ENCODE measurements at regions not wholly inside any gene's neighbourhood (a gene's known extent, or its start where the extent isn't known, plus 50 kb on each side); places are given as distances from the start of the nearest gene placed in this dataset.

GRCh38 chr4:176843710-176844109 lies 51.0 kb upstream of the VEGFC start:
- no peak for DNase-seq

- no peak for DNase-seq
These were observed 51.7 kb upstream of the VEGFC start for GRCh38 chr4:176844448-176844847.

- no peak for DNase-seq
These were observed 52.9 kb upstream of the VEGFC start for GRCh38 chr4:176845636-176846035.

- DNase-seq = no peak
These were observed 56.4 kb upstream of the VEGFC start for GRCh38 chr4:176849076-176849475.

GRCh38 chr4:176850436-176850835 lies 57.7 kb upstream of the VEGFC start:
- no peak for DNase-seq

- DNase-seq = no peak
These were observed 63.7 kb upstream of the VEGFC start for GRCh38 chr4:176856421-176856820.

- DNase-seq = no peak
These were observed 66.1 kb upstream of the VEGFC start for GRCh38 chr4:176858839-176859238.

GRCh38 chr4:176864238-176864637 lies 71.5 kb upstream of the VEGFC start:
- DNase-seq = no peak

GRCh38 chr4:176868676-176869075 lies 76.0 kb upstream of the VEGFC start:
- DNase-seq = no peak

GRCh38 chr4:176872461-176872860 lies 79.7 kb upstream of the VEGFC start:
- DNase-seq = no peak

GRCh38 chr4:176874721-176875445 lies 82.2 kb upstream of the VEGFC start:
- DNase-seq = no peak

- DNase-seq = no peak
These were observed 82.8 kb upstream of the VEGFC start for GRCh38 chr4:176875446-176875930.

GRCh38 chr4:176879380-176880116 lies 86.8 kb upstream of the VEGFC start:
- DNase-seq = no peak

GRCh38 chr4:176882206-176882605 lies 89.5 kb upstream of the VEGFC start:
- no peak for DNase-seq

- no peak for DNase-seq
These were observed 90.4 kb upstream of the VEGFC start for GRCh38 chr4:176883108-176883550.

GRCh38 chr4:176883681-176884418 lies 91.1 kb upstream of the VEGFC start:
- no peak for DNase-seq

GRCh38 chr4:176885224-176885623 lies 92.5 kb upstream of the VEGFC start:
- DNase-seq = no peak

GRCh38 chr4:176886135-176886534 lies 93.4 kb upstream of the VEGFC start:
- DNase-seq = no peak

GRCh38 chr4:176889776-176890175 lies 97.1 kb upstream of the VEGFC start:
- no peak for DNase-seq

- DNase-seq = no peak
These were observed 101.8 kb upstream of the VEGFC start for GRCh38 chr4:176894498-176894897.

- no peak for DNase-seq
These were observed 103.5 kb upstream of the VEGFC start for GRCh38 chr4:176896211-176896610.

- DNase-seq = no peak
These were observed 104.5 kb upstream of the VEGFC start for GRCh38 chr4:176897226-176897625.

- DNase-seq = no peak
These were observed 106.1 kb upstream of the VEGFC start for GRCh38 chr4:176898791-176899190.
